ENCODE measurements at regions not wholly inside any gene's neighbourhood (a gene's known extent, or its start where the extent isn't known, plus 50 kb on each side); places are given as distances from the start of the nearest gene placed in this dataset.

- TF ChIP-seq CTCF (IDR thresholded peaks at IDR 0.05; ENCODE audit: low read depth, low read length) = no peak
- no peak for DNase-seq (ENCODE audit: extremely low read depth, low read depth)
Measured at GRCh38 chr7:117929237-117929636, 56.0 kb upstream of the CTTNBP2 start.

- TF ChIP-seq CTCF (IDR thresholded peaks at IDR 0.05; ENCODE audit: low read depth, low read length) = no peak; the same call in 1 of the 2 replicates
- no peak for DNase-seq (ENCODE audit: extremely low read depth, low read depth)
Measured at GRCh38 chr7:117931314-117931713, 58.1 kb upstream of the CTTNBP2 start.

GRCh38 chr7:117937049-117937752 lies 64.0 kb upstream of the CTTNBP2 start:
- no peak for TF ChIP-seq CTCF (IDR thresholded peaks at IDR 0.05; ENCODE audit: low read depth, low read length)
- no peak for DNase-seq (ENCODE audit: extremely low read depth, low read depth)

GRCh38 chr7:117937753-117938483 lies 64.7 kb upstream of the CTTNBP2 start:
- no peak for TF ChIP-seq CTCF (IDR thresholded peaks at IDR 0.05; ENCODE audit: low read depth, low read length)
- no peak for DNase-seq (ENCODE audit: extremely low read depth, low read depth)

GRCh38 chr7:117941138-117941810 lies 68.0 kb upstream of the CTTNBP2 start:
- TF ChIP-seq CTCF (IDR thresholded peaks at IDR 0.05; ENCODE audit: low read depth, low read length) = no peak
- DNase-seq (ENCODE audit: extremely low read depth, low read depth) = peak; percentile 8

GRCh38 chr7:117942780-117943179 lies 69.5 kb upstream of the CTTNBP2 start:
- TF ChIP-seq CTCF (IDR thresholded peaks at IDR 0.05; ENCODE audit: low read depth, low read length) = no peak

GRCh38 chr7:117944886-117945285 lies 71.6 kb upstream of the CTTNBP2 start:
- no peak for DNase-seq (ENCODE audit: extremely low read depth, low read depth)
- TF ChIP-seq CTCF (IDR thresholded peaks at IDR 0.05; ENCODE audit: low read depth, low read length) = no peak

More at GRCh38 chr7:117942780-117943179, 69.5 kb upstream of the CTTNBP2 start:
- DNase-seq (ENCODE audit: extremely low read depth, low read depth) = no peak
